ENCODE measurements at regions not wholly inside any gene's neighbourhood (a gene's known extent, or its start where the extent isn't known, plus 50 kb on each side); places are given as distances from the start of the nearest gene placed in this dataset.

- no peak for TF ChIP-seq CTCF (IDR thresholded peaks at IDR 0.05; ENCODE audit: insufficient read depth, low read length, poor library complexity, severe bottlenecking)
- DNase-seq (ENCODE audit: low read depth), result no peak
- Histone ChIP-seq H3K36me3 (ENCODE audit: control insufficient read depth, insufficient read depth, low read length) (no peaks in the 10 kb centered on the region), H3K27me3 (ENCODE audit: control insufficient read depth, insufficient read depth, low read length) (no peaks in the 10 kb centered on the region), H3K4me3 (ENCODE audit: low read depth, low read length) (no peak overlapping the region)
Measured at GRCh38 chr2:236856848-236857235, 228.8 kb upstream of the COPS8 start.

- Histone ChIP-seq H3K27me3 (ENCODE audit: control insufficient read depth, insufficient read depth, low read length) (no peaks in the 10 kb centered on the region), H3K36me3 (ENCODE audit: control insufficient read depth, insufficient read depth, low read length) (no peaks in the 10 kb centered on the region), H3K4me3 (ENCODE audit: low read depth, low read length) (no peak overlapping the region)
- DNase-seq (ENCODE audit: low read depth), result no peak
- TF ChIP-seq CTCF (IDR thresholded peaks at IDR 0.05; ENCODE audit: insufficient read depth, low read length, poor library complexity, severe bottlenecking), result no peak
Measured at GRCh38 chr2:236857246-236857645, 228.4 kb upstream of the COPS8 start.

GRCh38 chr2:236857781-236858180 lies 227.9 kb upstream of the COPS8 start:
- no peaks in the 10 kb centered on the region for H3K27me3 ChIP-seq (ENCODE audit: control insufficient read depth, insufficient read depth, low read length)
- TF ChIP-seq CTCF (IDR thresholded peaks at IDR 0.05; ENCODE audit: insufficient read depth, low read length, poor library complexity, severe bottlenecking), result no peak
- no peak for DNase-seq (ENCODE audit: low read depth)
- no peak overlapping the region for H3K4me3 ChIP-seq (ENCODE audit: low read depth, low read length)
- H3K36me3 ChIP-seq (ENCODE audit: control insufficient read depth, insufficient read depth, low read length), result no peaks in the 10 kb centered on the region

GRCh38 chr2:236858661-236859060 lies 227.0 kb upstream of the COPS8 start:
- H3K27me3 ChIP-seq (ENCODE audit: control insufficient read depth, insufficient read depth, low read length), result no peaks in the 10 kb centered on the region
- no peak overlapping the region for H3K4me3 ChIP-seq (ENCODE audit: low read depth, low read length)
- no peaks in the 10 kb centered on the region for H3K36me3 ChIP-seq (ENCODE audit: control insufficient read depth, insufficient read depth, low read length)
- no peak for TF ChIP-seq CTCF (IDR thresholded peaks at IDR 0.05; ENCODE audit: insufficient read depth, low read length, poor library complexity, severe bottlenecking)
- no peak for DNase-seq (ENCODE audit: low read depth)

- H3K4me3 ChIP-seq (ENCODE audit: low read depth, low read length), result no peak overlapping the region
- no peak for TF ChIP-seq CTCF (IDR thresholded peaks at IDR 0.05; ENCODE audit: insufficient read depth, low read length, poor library complexity, severe bottlenecking)
- H3K27me3 ChIP-seq (ENCODE audit: control insufficient read depth, insufficient read depth, low read length), result no peaks in the 10 kb centered on the region
- DNase-seq (ENCODE audit: low read depth), result no peak
- H3K36me3 ChIP-seq (ENCODE audit: control insufficient read depth, insufficient read depth, low read length), result no peaks in the 10 kb centered on the region
Measured at GRCh38 chr2:236859908-236860307, 225.8 kb upstream of the COPS8 start.

GRCh38 chr2:236861196-236861875 lies 224.4 kb upstream of the COPS8 start:
- H3K27me3 ChIP-seq (ENCODE audit: control insufficient read depth, insufficient read depth, low read length), result no peaks in the 10 kb centered on the region
- H3K4me3 ChIP-seq (ENCODE audit: low read depth, low read length), result no peak overlapping the region
- DNase-seq (ENCODE audit: low read depth), result no peak
- H3K36me3 ChIP-seq (ENCODE audit: control insufficient read depth, insufficient read depth, low read length), result no peaks in the 10 kb centered on the region
- no peak for TF ChIP-seq CTCF (IDR thresholded peaks at IDR 0.05; ENCODE audit: insufficient read depth, low read length, poor library complexity, severe bottlenecking)
